Lower leg skin (tissue), 4 donors: ENCODE measurements at regions not wholly inside any gene's neighbourhood (a gene's known extent, or its start where the extent isn't known, plus 50 kb on each side); places are given as distances from the start of the nearest gene placed in this dataset.

Experiments used
- DNase-seq, 2 donors: peaks; one replicate each; pipeline ENCODE4 v3.0.0-alpha.2; 2019; ENCODE audit warnings: low spot score in 2 of 2
- H3K4me3 ChIP-seq: fragments of 200-600 bp; sonication (generic); 2 replicates; pipeline ENCODE4 v1.5.1; 2017; ENCODE audit warnings: mild to moderate bottlenecking, low read depth; ENCODE audit not compliant: poor library complexity, severe bottlenecking
- CTCF ChIP-seq, 3 donors: fragments of 450-650 bp; IDR thresholded peaks; one replicate each; pipeline ENCODE4 v1.5.1; 2016; ENCODE audit warnings: antibody characterized with exemption in 3 of 3, mild to moderate bottlenecking in 3 of 3, moderate library complexity in 2 of 3
- POLR2A ChIP-seq, 2 donors: fragments of 450-650 bp; IDR thresholded peaks; one replicate each; pipeline ENCODE4 v1.6.1; 2016 to 2017; ENCODE audit warnings: antibody characterized with exemption in 2 of 2, mild to moderate bottlenecking in 1 of 2, moderate library complexity in 1 of 2
- WGBS, 2 donors: methylation state at CpG; one replicate each; pipeline ENCODE4 v1.1.5; 2018; 5-methylcytosine and 5-hydroxymethylcytosine counted together
- intact Hi-C: fragments of 100-400 bp; cut with DNase I; formaldehyde crosslinking; loops from one replicate; pipeline ENCODE4 v1.15.0; 2023; ENCODE audit warnings: low total_unique reads

GRCh38 chr6:164275773-164276172 is 861.3 kb downstream of the QKI start:
- no peak overlapping the region for H3K4me3 ChIP-seq
- TF ChIP-seq CTCF (IDR thresholded peaks at IDR 0.05) = no peak
- TF ChIP-seq POLR2A (IDR thresholded peaks at IDR 0.05) = no peak

GRCh38 chr6:164274493-164274892 is 860.0 kb downstream of the QKI start:
- intact Hi-C loops = no loop called here
- H3K4me3 ChIP-seq = no peak overlapping the region
- WGBS, 2 donors = 70 to 80% methylated on average over 2 of the region's 2 CpGs
- TF ChIP-seq CTCF (IDR thresholded peaks at IDR 0.05) (no peak), POLR2A (IDR thresholded peaks at IDR 0.05) (no peak)
- no peak for DNase-seq

More at GRCh38 chr6:164275773-164276172, 861.3 kb downstream of the QKI start:
- intact Hi-C loops = no loop called here
- WGBS, 2 donors = 83 to 100% methylated on average over 1 of the region's 1 CpG
- DNase-seq = no peak

GRCh38 chr6:164273491-164273890 is 859.0 kb downstream of the QKI start:
- H3K4me3 ChIP-seq = no peak overlapping the region
- TF ChIP-seq CTCF (IDR thresholded peaks at IDR 0.05) (no peak), POLR2A (IDR thresholded peaks at IDR 0.05) (no peak)
- WGBS, 2 donors = 83 to 92% methylated on average over 3 of the region's 3 CpGs
- no peak for DNase-seq
- intact Hi-C loops = no loop called here

GRCh38 chr6:164266851-164267250 is 852.3 kb downstream of the QKI start:
- TF ChIP-seq CTCF (IDR thresholded peaks at IDR 0.05) (no peak), POLR2A (IDR thresholded peaks at IDR 0.05) (no peak)
- H3K4me3 ChIP-seq = no peak overlapping the region
- no peak for DNase-seq
- WGBS, 2 donors = 71 to 79% methylated on average over 3 of the region's 3 CpGs
- intact Hi-C loops = no loop called here

GRCh38 chr6:164262348-164262747 is 847.8 kb downstream of the QKI start:
- DNase-seq = no peak
- TF ChIP-seq POLR2A (IDR thresholded peaks at IDR 0.05) = no peak
- TF ChIP-seq CTCF (IDR thresholded peaks at IDR 0.05) = no peak
- intact Hi-C loops = no loop called here
- H3K4me3 ChIP-seq = no peak overlapping the region
- 85% methylated on average over 5 of the region's 5 CpGs for WGBS, 2 donors

GRCh38 chr6:164258421-164258820 is 843.9 kb downstream of the QKI start:
- H3K4me3 ChIP-seq = no peak overlapping the region
- whole genome bisulfite sequencing, 2 donors = 61 to 63% methylated on average over 3 of the region's 3 CpGs
- no peak for TF ChIP-seq CTCF (IDR thresholded peaks at IDR 0.05)
- TF ChIP-seq POLR2A (IDR thresholded peaks at IDR 0.05) = no peak
- no peak for DNase-seq
- intact Hi-C loops = no loop called here
